ENCODE measurements at regions not wholly inside any gene's neighbourhood (a gene's known extent, or its start where the extent isn't known, plus 50 kb on each side); places are given as distances from the start of the nearest gene placed in this dataset.

- H3K36me3 Mint-ChIP-seq (ENCODE audit: low read depth), result no peaks in the 10 kb centered on the region
- no peak overlapping the region for H3K27ac Mint-ChIP-seq
- no peak for DNase-seq (ENCODE audit: low spot score)
- H3K27me3 Mint-ChIP-seq (ENCODE audit: low read depth), result peaks cover 10% of the 10 kb centered on the region
- no peaks in the 10 kb centered on the region for H3K4me1 Mint-ChIP-seq (ENCODE audit: low read depth)
- no peaks in the 10 kb centered on the region for H3K9me3 Mint-ChIP-seq
- H3K4me3 Mint-ChIP-seq, result no peak overlapping the region
Observed at GRCh38 chr7:39888171-39888853, 61.7 kb upstream of the CDK13 start.

- no peak overlapping the region for H3K27ac Mint-ChIP-seq
- no peaks in the 10 kb centered on the region for H3K9me3 Mint-ChIP-seq
- no peaks in the 10 kb centered on the region for H3K4me1 Mint-ChIP-seq (ENCODE audit: low read depth)
- DNase-seq (ENCODE audit: low spot score), result no peak
- H3K36me3 Mint-ChIP-seq (ENCODE audit: low read depth), result no peaks in the 10 kb centered on the region
- H3K4me3 Mint-ChIP-seq, result no peak overlapping the region
- peaks cover 12% of the 10 kb centered on the region for H3K27me3 Mint-ChIP-seq (ENCODE audit: low read depth)
Observed at GRCh38 chr7:39890411-39890810, 59.6 kb upstream of the CDK13 start.

GRCh38 chr7:39891894-39892293 is 58.2 kb upstream of the CDK13 start:
- Mint-ChIP-seq H3K36me3 (ENCODE audit: low read depth) (no peaks in the 10 kb centered on the region), H3K4me1 (ENCODE audit: low read depth) (peaks cover 2% of the 10 kb centered on the region), H3K27ac (no peak overlapping the region), H3K9me3 (no peaks in the 10 kb centered on the region), H3K4me3 (no peak overlapping the region), H3K27me3 (ENCODE audit: low read depth) (peaks cover 12% of the 10 kb centered on the region)
- no peak for DNase-seq (ENCODE audit: low spot score)

GRCh38 chr7:39892361-39892760 is 57.7 kb upstream of the CDK13 start:
- no peak for DNase-seq (ENCODE audit: low spot score)
- H3K9me3 Mint-ChIP-seq, result no peaks in the 10 kb centered on the region
- peaks cover 2% of the 10 kb centered on the region for H3K4me1 Mint-ChIP-seq (ENCODE audit: low read depth)
- H3K27ac Mint-ChIP-seq, result no peak overlapping the region
- peaks cover 12% of the 10 kb centered on the region for H3K27me3 Mint-ChIP-seq (ENCODE audit: low read depth)
- no peaks in the 10 kb centered on the region for H3K36me3 Mint-ChIP-seq (ENCODE audit: low read depth)
- H3K4me3 Mint-ChIP-seq, result no peak overlapping the region

GRCh38 chr7:39894904-39895303 is 55.2 kb upstream of the CDK13 start:
- Mint-ChIP-seq H3K9me3 (no peaks in the 10 kb centered on the region), H3K36me3 (ENCODE audit: low read depth) (no peaks in the 10 kb centered on the region), H3K4me3 (no peak overlapping the region), H3K27ac (no peak overlapping the region), H3K27me3 (ENCODE audit: low read depth) (peaks cover 19% of the 10 kb centered on the region), H3K4me1 (ENCODE audit: low read depth) (peaks cover 2% of the 10 kb centered on the region)
- DNase-seq (ENCODE audit: low spot score), result no peak

- H3K4me3 Mint-ChIP-seq, result no peak overlapping the region
- H3K4me1 Mint-ChIP-seq (ENCODE audit: low read depth), result peaks cover 2% of the 10 kb centered on the region
Observed at GRCh38 chr7:39896840-39897239, 53.2 kb upstream of the CDK13 start.

GRCh38 chr7:39898867-39899266 is 51.2 kb upstream of the CDK13 start:
- Mint-ChIP-seq H3K4me1 (ENCODE audit: low read depth) (peaks cover 2% of the 10 kb centered on the region), H3K27me3 (ENCODE audit: low read depth) (peaks cover 14% of the 10 kb centered on the region), H3K27ac (no peak overlapping the region), H3K4me3 (no peak overlapping the region), H3K36me3 (ENCODE audit: low read depth) (no peaks in the 10 kb centered on the region), H3K9me3 (no peaks in the 10 kb centered on the region)
- no peak for DNase-seq (ENCODE audit: low spot score)

More at GRCh38 chr7:39896840-39897239, 53.2 kb upstream of the CDK13 start:
- Mint-ChIP-seq H3K27ac (no peak overlapping the region), H3K9me3 (no peaks in the 10 kb centered on the region), H3K27me3 (ENCODE audit: low read depth) (peaks cover 19% of the 10 kb centered on the region), H3K36me3 (ENCODE audit: low read depth) (no peaks in the 10 kb centered on the region)
- DNase-seq (ENCODE audit: low spot score), result no peak

Data from T-helper 2 cell treated with Interferon-gamma antibody and Interleukin-4, amounts not matched to agents 5 μg/mL and 100 μg/mL, for 36 hours (primary cell).